ENCODE measurements at regions not wholly inside any gene's neighbourhood (a gene's known extent, or its start where the extent isn't known, plus 50 kb on each side); places are given as distances from the start of the nearest gene placed in this dataset.
"Not testable (repeated sequence)": the region's sequence is repeated elsewhere in the genome, so short reads cannot be mapped to it uniquely, and the experiment has no call there.

DNA sequence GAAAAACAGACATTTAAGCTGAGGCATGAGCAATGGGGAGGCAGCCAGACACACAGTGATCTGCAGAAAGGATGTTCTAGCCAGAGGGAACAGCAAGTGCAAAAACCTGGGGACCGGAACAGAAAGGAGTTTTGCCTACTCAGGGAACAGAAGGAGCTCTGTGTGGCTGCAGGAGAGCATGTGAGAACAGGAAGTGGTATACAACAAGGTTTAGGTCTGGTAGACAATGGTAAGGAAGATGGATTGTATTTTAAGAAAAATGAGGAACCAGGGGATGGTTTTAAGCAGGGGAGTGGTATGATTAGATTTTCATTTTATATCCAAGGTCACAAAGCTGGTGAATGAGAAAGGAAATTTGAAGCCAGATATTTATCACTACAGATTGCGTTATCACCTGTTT lies 157.5 kb downstream of the UNC5CL start:
- DNase-seq: no peak

DNA sequence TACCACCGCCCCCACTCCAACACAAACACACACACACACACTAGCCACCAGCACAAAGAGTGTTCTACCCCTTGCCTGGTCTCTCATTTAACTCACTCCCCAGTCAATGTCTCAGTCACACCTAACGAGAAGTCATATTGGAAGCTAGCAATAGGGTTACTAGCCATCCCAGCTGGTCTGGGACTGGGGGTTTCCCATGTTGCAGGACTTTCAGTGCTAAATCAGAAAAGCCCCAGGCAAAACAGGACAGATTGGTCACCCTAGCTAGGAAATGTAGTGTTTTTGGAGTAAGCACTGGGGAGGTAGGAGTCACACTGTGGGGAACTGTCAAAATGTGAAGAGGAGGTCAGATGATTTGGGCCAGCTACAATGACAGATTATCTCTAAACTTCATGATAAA lies 158.1 kb downstream of the UNC5CL start:
- DNase-seq: no peak

DNA sequence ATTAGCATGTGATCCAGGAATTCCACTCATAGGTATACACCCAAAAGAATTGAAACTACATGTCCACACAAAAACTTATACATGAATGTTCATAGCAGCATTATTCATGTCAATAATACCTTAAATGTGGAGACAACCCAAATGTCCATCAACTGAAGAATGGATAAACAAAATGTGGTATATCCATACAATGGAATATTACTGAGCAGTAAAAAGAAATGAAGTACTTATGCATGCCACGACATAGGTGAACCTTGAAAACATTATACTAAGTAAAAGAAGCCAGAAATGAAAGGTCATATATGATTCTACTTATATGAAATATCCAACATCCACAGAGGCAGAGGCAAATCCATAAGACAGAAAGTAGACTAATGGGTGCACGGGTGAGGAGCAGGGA lies 159.9 kb downstream of the UNC5CL start:
- DNase-seq: no peak

DNA sequence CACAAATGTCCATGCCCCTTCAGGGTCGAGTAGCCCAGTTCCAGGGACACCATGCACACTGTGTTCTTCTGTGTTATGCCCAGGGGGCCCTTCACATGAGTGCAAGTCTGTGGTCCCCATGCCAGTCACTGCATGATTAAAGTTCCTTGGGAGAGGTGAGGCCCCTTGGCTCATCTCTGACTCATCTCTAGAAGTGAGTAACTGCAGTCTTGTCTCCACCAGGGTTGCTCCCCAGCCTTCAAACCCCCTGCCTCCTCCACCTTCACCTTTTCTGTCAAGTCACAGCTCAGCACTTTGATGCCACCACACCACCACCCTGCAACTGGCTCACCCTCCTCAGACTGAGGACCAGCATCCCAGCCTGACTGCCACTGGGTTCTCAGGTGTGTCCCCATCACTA lies 161.7 kb downstream of the UNC5CL start:
- DNase-seq: no peak

DNA sequence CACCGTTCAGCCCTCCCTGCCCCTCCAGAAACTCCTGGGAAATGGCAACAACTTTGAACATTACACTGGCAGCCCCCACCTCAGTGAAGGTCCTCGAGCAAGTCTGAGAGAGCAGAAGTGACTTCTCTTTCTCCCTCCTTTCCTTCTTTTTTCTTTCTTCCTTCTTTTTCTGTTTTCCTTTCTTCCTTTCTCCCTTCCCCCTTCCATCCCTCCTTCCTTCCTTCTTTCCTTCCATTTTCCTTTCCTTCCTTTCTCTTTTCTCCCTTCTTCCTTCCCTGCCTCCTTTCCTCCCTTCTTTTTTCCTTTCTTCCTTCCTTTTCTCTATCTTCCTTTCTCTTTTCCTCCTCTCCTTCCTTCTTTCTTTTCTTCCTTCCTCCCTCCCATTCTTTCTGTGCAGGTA lies 162.7 kb downstream of the UNC5CL start:
- DNase-seq: no peak

DNA sequence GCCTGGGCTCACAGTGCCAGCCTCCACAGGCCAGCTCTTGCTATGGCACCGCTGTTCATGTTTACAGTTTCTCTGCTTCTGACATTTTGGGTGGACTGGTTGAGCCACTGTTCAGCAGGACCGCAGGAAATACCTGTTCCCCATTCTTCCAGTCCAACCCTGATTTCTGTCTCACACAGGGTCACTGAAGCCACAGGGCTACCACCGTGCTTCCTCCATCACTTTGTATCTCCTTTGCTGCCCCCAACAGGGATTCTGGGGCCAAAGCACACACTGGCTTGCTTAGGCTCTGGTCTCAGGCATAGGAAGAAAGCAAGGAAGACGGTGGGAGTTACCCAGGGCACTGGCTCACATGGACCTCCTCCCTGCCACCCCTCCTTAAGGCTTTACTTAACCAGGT lies 164.5 kb downstream of the UNC5CL start:
- DNase-seq: no peak

DNA sequence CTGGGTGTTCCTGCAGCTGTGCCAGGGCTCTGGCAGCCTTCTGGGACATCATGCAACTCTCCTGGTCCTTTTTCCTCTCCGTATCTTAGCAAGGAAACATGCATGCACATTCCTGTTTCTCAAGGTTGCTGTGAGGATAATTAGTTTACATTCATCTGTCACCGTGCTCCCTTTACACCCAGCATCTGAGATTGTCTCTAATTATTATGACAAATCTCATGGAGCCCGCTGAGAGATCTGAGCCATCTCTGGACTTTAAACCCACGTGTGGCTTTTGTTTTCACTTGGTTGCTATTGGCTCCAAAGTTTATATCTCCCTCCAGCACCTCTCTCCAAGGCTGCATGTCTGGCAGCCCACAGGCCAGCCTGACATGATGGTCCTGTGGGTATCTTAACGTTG lies 167.6 kb downstream of the UNC5CL start:
- no peak for DNase-seq

DNA sequence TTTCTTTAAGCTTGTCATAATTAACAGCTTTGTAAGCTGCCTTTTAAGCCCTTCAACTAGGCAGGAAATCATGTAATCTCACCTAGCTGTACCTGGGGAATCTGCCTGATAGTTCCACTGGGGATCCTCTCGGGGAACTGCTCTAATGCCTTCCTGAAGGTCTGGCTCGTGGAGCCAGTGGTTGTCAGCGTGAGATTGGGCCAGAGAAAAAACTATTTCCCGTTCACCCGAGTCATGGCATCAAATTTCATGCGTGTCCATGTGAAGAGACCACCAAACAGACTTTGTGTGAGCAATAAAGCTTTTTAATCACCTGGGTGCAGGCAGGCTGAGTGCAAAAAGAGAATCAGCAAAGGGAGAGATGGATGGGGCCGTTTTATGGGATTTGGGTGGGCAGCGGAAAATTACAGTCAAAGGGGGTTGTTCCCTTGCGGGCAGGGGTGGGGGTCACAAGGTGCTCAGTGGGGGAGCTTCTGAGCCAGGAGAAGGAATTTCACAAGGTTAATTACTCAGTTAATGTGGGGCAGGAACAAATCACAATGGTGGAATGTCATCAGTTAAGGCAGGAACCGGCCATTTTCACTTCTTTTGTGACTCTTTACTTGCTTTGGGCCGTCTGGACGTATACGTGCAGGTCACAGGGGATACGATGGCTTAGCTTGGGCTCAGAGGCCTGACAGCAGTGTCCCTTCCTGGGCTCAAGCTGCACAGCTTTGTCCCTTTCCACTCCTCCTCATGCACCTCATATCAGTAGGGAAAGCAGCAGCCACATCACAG lies 170.7 kb downstream of the UNC5CL start:
- DNase-seq: not testable (repeated sequence)

DNA sequence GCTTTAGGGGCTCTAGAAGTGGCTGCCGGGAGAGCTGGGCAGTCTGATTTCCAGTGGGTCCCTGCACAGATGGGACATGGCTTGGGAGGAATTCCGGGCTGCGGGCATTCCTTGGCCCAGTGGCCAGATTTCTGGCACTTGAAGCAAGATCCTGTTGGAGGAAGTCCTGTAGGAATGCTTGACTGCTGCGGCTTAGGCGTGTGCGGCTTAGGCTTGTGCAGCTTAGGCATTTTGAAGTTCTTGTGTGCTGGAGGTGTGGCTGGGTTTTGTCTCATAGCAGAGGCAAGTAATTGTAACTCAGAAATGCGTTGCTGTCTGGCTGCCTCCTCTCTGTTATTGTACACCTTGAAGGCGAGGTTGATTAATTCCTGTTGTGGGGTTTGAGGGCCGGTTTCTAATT lies 171.5 kb downstream of the UNC5CL start:
- not testable (repeated sequence) for DNase-seq

DNA sequence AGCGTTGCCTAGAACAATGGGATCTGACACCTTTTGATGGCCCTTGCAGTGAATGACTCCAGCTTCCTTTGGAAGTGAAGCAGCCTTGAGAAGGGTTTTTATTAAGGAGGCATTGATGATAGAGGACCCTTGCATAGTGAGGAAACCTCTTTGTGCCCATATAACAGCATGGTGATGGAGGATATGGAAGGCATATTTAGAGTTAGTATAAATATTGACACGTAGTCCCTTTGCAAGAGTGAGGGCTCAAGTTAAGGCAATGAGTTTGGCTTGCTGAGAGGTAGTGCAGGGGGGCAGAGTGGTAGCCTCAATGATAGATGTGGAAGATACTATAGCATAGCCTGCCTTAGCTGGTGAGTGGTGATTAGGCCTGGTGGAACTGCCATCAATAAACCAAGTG lies 173.8 kb downstream of the UNC5CL start:
- DNase-seq: not testable (repeated sequence)

DNA sequence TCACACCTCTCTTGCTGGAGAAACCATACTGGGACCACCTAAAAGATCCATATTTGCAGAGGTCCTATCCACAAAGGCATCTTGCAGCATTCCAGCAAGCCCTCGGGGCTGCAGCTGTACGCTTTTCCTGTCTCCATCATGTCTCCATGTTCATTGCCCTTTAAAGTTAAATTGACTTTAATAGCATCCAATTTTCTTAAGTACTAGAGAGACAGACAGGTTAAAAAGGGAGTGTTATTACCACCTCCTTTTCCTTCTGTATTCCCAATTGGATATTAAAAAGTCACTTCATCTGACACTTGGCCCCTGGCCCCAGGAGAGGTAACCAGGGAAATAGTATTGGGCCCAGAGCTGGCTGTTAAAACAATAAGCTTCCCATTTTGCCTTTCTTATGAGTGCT lies 178.6 kb downstream of the UNC5CL start:
- DNase-seq: no peak

DNA sequence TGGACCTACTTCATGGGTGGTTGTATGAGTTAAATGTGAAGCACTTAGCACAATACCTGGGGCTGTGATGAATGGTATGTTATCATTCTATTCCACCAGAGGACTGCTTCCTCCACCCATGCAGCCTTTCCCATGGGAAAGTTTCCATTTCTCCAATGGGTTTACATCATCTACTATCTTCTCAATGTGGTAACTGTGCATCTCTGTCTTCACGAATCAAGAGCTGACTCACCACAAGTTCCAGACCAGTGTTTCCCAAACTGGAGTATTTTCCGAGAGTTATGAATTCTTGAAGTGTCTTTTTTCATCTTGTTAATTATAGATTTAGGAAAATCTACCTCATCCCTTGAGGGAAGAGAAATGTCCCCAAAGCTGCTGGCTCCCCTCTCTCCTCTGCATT lies 182.8 kb downstream of the UNC5CL start:
- no peak for DNase-seq

DNA sequence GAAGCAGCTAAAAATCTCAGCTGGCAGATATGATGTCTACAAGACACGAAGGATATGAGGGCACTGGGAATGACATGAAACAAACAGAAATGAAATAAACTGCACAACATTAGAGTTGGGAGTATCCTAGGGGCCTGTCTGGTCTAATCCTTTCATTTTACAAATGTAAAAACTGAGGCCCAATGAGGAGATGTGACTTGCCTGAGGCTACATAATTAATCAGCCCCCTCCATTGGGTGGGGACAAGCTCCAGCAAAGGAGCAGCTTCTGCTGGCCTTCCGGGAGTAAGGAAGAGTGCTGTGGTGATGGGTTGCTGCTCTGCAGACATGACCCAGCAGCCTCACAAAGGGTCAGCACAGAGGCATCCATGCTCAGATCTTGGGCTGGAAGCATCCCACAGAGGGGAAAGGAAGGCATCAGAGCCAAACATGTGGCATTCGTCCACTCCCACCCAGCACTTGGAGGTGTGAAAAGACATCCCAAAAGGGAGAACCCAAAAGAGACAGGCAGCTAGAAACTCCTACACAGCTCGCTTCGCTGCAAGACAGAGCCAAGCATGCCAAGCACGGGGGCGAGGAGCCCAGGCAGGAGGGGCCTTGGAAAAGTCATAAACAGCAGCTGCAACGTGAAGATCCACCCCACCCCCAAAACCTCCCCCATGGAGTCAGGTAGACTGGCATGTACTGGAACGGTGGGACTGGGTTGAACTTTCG lies 183.7 kb downstream of the UNC5CL start:
- no peak for DNase-seq

DNA sequence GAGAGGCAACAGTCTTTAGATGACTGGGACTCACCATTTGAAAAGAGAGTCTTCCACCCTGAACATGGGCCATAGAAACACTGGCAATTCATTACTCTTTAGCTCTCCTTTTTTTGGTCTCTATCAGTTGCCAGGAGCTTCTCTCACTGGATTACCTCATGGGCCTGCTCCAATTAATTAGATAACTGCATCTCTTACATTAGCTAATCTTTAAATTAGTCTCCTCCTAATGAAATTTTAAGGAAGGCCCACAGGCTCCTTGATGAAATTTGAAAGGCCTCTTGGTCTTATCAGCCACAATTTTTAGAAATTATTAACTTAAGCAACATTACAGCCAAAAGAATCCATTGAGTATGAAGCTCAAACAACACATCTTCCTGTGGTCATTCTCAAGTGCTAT lies 184.4 kb downstream of the UNC5CL start:
- DNase-seq: no peak

DNA sequence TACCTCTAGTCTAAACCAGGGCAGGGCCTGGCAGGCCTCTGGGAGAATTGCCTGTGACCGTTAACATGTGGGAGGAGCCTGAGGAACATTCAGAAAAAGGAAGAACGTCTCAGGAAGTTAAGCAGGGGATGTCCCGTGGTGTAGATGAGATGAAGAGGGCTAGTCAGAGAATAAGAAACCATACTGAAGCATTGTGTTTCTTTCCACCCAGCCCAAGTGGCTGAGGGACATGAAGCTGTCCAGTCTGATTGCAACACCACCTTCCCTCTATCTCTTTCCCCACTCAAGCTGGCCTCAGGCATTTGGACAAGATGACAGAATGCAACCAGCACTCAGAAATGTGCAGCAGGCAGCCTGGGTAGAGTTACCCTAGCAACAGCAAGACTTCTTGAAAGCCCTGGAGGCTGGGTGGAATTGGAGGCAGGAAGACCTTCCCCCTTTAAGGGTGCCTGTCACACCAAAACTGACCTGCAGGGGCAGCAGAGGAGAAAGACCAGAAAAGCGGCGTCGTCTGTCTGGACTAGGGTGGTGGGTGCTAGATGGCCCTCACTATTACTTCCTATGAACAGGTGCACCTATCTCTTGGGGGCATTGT lies 186.1 kb downstream of the UNC5CL start:
- DNase-seq: no peak

DNA sequence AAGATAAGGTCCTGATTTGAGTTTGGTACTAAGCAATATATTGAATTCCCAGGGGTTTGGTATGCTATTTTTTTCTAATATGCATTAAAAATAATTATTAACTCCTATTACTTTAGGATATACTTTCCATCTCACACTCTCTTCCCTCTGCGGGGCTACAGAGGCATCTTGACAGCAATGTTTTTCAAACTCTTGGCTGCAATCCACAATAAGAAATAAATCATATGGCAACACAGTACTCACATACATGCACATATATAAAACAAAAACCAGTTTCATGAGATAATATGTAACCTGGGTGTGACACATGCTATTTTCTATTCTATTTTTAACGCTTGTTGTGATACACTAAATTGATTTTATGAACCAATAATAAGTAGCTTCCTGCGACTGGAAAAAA lies 189.5 kb downstream of the UNC5CL start:
- DNase-seq: no peak

DNA sequence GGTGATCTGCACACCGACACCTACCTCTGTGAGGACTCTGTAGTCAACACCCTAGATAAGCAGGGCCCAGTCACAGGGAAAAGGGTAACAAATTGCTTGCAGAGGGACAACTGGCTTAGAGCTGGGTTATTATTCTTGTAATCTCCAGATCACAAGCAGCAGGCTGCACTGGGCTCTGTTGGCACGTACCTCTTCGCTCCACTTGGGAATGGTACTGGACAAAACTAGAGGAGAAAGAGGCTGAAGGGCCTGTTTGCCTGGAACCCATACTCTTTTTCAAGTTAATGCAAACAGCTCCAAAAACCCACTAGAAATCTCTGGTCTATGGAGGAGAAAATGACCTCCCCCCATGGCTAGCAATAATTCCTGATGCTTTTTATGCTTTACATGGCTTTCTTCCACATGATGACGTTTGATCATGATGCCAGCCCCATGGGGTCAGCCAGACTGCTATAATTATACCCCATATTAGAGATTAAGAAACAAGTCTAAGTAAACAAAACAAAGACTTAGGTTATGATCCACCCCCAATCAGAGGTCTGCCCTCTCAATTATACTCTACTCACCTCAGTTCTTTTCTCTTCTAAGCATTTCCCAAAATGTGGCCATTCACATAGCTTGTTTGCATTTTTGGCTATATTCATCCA lies 190.0 kb downstream of the UNC5CL start:
- DNase-seq: no peak

DNA sequence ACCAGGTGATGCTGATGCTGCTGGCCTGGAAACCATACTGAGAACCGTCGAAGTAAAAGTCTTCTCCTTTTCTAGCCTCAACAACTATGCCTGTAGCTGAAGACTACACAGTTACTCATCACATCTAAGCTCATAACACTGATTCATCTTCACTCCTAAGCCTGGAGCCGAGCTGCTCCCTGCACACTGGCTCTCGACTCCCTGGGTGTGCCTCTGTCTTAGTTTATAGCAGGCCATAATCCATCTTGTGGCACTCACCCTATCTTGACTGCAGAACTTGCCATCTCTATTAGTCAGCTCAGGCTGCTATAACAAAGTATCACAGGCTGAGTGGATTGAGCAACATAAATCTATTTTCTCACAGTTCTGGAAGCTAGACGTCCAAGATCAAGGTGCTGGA lies 191.0 kb downstream of the UNC5CL start:
- no peak for DNase-seq

DNA sequence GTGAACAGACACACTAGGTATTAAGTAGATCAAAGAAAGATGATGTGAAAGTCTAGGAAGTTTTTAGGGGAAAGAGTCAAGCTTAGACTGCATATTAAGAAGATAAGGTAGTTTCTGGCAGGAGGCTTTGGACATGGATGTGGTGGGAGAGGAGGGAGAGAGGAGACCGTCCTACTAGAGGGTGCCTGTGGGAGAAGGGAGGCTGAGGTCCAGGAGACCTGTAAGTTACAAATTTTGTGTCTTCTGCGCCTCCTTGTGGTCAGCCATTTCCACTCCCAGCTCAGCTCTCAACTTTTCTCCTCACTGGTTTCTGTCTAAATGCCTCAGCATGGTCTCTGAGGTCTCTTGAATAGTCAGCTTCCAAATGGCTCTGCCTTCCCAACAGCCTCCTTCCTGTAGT lies 193.5 kb downstream of the UNC5CL start:
- DNase-seq: no peak

DNA sequence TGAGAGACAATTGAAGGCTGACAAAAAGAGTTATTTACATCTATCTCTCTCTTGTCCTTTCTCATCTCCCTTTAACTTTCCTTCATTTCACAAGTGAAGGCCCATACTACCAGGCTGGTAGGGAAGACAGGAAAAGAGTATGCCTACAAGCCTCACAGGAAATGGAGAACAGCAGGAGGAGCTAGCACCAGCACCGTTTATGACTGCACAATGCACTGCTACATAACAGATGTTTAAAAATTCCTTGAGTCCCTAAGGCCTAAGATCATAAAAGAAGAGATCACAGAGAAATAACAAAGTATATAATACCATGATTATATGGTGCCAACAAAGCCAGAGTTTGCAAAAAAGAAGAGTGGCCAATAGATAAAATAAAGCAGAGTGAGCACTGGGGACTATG lies 194.8 kb downstream of the UNC5CL start:
- no peak for DNase-seq

DNA sequence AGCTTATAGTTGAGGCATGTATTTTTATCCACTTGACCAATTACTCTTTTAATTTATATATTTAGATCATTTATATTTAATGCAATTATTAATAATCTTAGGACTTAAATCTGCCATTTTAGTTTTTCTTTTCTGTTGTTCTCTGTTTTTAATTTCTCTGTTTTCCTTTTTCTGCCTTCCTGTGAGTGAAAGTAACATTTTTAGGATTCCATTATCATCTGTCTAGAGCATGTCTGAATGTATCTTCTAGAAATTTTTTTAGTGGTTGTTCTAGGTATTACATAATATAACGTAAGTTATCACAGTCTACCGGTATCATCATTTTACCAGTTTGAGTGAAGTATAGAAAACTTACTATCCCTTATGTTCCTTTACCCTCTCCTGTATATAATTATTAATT lies 197.3 kb downstream of the UNC5CL start:
- no peak for DNase-seq

DNA sequence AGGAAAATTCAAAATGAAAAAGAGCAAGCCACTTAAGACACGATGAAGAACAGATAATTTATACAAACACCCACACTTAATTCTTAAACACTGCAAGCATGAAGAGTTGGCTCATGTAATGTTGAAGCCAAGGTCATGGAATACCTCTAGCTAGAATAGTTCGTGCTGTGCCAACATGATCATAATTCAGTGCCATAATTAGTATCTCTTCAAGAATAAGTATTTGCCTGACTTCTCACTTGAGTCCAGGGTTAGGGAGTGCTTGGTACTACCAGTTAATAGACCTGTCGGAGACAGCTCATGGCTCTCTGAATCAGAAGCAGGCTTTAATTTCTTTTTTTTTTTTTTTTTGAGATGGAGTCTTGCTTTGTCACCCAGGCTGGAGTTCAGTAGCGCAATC lies 206.3 kb downstream of the UNC5CL start:
- no peak for DNase-seq

DNA sequence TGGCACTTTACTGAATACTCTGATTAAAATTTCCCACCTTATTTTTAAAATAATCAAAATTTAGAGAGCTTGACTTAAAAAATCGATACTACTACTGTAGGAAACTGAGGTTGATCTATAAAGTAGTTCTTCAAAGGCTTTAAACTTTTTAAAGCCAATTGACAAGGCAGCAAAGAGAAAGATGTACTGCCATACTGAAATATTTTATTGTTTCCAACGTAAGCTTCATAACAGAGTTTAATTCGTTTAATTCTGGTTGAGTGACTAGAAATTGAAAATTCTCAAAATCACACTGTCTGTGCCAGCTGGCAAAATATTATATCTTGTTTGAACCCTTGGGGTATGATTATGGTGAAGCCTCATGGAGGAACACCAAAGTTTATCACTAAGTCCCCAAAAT lies 207.6 kb downstream of the UNC5CL start:
- no peak for DNase-seq

DNA sequence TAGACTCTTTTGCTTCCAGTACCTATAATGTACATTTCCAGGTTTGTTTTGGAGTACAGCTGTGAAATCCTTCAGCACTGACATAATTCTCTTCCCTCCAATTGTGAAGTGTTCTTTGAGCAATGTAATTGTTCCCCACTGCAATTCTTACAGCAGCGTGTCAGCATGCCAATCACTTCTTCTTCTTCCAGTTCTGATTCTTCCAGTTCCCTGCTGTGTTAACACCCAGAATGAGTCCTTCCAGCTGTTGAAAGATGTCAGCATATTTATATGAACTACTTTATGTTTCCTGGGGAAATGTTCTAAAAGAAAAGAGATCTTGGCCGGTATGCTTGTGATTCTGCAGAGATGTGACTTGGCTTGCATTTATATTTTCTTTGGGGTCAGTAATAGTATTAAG lies 213.9 kb downstream of the UNC5CL start:
- no peak for DNase-seq
